ENCODE measurements at regions not wholly inside any gene's neighbourhood (a gene's known extent, or its start where the extent isn't known, plus 50 kb on each side); places are given as distances from the start of the nearest gene placed in this dataset.

- TF ChIP-seq, protein P1, sequence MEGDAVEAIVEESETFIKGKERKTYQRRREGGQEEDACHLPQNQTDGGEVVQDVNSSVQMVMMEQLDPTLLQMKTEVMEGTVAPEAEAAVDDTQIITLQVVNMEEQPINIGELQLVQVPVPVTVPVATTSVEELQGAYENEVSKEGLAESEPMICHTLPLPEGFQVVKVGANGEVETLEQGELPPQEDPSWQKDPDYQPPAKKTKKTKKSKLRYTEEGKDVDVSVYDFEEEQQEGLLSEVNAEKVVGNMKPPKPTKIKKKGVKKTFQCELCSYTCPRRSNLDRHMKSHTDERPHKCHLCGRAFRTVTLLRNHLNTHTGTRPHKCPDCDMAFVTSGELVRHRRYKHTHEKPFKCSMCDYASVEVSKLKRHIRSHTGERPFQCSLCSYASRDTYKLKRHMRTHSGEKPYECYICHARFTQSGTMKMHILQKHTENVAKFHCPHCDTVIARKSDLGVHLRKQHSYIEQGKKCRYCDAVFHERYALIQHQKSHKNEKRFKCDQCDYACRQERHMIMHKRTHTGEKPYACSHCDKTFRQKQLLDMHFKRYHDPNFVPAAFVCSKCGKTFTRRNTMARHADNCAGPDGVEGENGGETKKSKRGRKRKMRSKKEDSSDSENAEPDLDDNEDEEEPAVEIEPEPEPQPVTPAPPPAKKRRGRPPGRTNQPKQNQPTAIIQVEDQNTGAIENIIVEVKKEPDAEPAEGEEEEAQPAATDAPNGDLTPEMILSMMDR (IDR thresholded peaks at IDR 0.05; ENCODE audit: low read length) = no peak
- no peak for TF ChIP-seq EZH2 (IDR thresholded peaks at IDR 0.05; ENCODE audit: borderline replicate concordance, low read length)
These were observed 111.5 kb upstream of the OSMR start for GRCh38 chr5:38734353-38734752.

Measured in OCI-LY1 (cell line).